HT1080 (cell line): ENCODE measurements at regions not wholly inside any gene's neighbourhood (a gene's known extent, or its start where the extent isn't known, plus 50 kb on each side); places are given as distances from the start of the nearest gene placed in this dataset.

Source experiments
- DNase-seq: peaks from one replicate; pipeline ENCODE4 v3.0.0-alpha.2; 2015; ENCODE audit warnings: low read depth

DNA sequence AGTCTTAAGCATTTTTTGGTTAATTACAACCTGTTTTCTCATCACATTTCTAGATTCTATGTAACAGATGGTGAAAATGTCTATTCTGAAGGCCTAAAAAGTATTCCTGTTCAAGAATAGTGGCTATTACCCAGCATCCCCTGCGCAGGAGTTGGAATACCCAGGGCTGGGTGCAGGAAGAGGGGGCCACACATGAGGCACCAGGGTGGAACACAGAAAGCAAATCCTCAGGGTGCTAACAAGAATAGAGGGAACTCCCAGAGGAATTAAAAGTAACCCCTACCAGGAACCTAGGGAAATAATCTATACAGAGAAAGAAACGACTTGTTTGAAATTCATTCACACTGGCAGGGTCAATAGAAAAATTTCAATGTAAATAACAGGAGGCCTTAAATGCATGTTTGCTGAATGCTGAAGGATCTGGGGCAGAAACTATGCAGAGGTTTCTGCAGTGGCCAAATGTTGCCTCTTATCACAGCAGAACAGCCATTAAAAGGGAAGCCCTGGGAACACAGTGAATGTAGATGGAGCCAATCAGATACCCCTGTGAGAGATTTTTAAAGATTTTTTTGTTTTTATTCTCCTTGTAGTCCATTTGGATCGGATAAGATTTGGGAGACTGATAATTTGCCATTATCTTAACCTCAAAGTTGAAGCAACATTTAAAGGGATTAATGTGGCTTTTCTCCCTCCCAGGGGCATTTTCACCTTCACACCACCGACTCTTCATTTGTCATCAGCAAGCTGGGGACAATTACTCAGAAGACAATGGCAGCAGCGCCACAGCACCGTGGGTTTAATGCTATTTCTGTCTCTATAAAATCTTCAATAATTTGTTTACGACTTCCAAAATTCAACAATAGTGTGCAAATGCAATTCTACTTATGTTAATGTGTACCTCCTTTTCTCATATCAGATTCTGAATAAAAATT is 196.0 kb upstream of the PSMD7 start:
- no peak for DNase-seq

DNA sequence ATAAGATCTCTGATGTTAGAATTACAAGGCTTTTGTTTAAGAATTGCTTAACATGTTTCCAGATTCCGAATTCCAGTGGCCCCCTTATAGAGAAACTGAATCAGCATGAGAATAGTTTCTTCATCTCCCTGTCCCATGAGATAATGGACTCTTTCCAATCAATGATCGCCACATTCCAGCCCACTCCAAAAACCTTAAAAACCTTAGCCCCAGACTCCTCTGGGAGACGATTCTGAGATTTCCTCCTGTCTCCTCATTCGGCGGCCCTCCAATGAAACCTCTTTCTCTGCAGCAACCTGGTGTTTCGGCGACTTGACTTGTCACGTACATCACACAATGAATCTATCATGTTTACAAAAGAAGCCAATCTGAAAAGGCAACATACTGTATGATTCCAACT is 197.1 kb upstream of the PSMD7 start:
- no peak for DNase-seq

- DNase-seq = no peak
Observed at GRCh38 chr16:74094962-74095361, 201.7 kb upstream of the PSMD7 start.

- no peak for DNase-seq
Observed at GRCh38 chr16:74094514-74094913, 202.1 kb upstream of the PSMD7 start.

GRCh38 chr16:74092336-74092735 is 204.3 kb upstream of the PSMD7 start:
- no peak for DNase-seq

GRCh38 chr16:74090871-74091270 is 205.7 kb upstream of the PSMD7 start:
- no peak for DNase-seq

DNA sequence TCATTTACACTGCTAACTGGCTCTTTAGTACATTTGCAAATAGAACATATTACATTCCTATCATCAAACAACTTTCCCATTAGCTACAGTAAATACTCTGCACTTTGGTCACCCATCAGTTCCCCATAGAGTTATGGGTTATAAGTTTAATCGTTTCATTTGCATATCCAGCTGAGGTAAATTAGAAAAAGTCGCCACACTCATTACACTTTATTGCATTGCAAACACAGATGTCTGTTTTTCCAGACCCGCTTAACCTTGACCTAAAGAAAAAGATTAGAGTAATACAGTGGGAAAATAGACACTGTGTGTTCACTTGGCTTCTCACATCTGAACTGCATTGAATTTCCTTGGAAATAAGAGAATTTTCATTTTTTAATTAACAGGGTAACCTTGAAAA is 213.1 kb upstream of the PSMD7 start:
- no peak for DNase-seq

GRCh38 chr16:74080311-74080710 is 216.3 kb upstream of the PSMD7 start:
- no peak for DNase-seq

DNA sequence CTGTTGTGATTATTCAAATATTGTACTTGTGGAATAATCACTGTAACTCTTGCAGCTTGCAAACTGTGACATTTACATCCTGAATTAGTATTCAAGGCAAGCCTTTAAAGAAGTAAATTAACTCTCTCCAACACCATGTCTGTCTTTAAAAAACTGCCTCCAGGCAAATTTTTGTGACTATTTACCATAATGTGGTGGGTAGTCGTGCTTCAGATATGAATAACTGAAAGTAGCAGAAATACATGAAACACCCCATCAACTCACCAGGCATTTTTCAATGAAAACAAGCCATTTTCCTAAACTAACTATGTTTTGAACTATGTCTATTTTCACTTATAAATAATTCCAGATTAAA is 217.4 kb upstream of the PSMD7 start:
- DNase-seq = no peak

- DNase-seq = no peak
Observed at GRCh38 chr16:74078511-74079231, 217.9 kb upstream of the PSMD7 start.

DNA sequence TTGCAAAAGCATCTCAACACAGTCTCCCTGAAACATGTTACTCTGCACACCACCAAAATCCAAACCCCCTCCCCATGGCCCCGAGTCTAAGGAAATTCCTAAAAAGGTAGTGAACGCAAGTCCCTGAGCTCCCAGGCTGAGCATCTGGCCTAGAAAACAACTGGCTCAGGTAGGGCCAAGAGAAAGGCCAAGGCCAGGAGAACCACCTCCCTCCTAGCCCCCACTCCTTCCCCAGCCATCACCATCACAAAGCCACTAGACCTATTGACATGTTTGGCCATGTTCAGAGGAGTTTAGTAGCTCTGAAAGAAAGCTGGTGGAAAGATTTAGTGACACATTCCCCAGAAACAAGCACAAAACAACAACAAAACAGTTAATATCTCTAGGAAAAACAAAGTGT is 220.0 kb upstream of the PSMD7 start:
- no peak for DNase-seq

GRCh38 chr16:74075393-74075792 is 221.2 kb upstream of the PSMD7 start:
- no peak for DNase-seq

GRCh38 chr16:74073456-74073855 is 223.2 kb upstream of the PSMD7 start:
- DNase-seq = no peak

- DNase-seq = no peak
Observed at GRCh38 chr16:74071996-74072535, 224.5 kb upstream of the PSMD7 start.

- no peak for DNase-seq
Observed at GRCh38 chr16:74070237-74070636, 226.4 kb upstream of the PSMD7 start.

DNA sequence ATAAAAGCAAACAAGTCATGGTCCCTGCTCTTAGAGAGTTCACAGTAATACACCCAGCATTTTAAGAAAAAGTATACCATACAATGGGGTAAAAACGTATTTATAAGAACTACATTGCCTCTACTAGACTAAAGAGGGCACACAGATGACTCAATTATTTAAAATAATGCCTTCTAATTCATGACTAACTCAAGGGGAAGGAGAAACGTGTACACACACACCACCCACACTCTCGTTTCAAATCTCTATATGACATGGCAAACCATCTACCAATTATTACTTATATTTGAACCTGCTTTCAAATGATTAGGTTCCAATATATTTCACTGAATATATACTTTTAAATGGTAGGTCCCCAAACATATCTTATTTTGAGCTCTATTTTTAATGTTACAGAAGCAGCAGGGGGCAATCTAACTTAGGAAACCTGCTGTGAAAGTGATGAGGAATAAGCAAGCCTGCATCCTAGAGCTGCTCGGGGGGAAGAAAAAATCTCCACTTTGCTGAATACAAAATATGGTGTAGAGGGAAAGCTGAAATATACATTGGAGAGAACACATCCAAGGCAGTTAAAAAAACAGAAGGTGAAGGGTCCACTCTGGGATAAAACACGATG is 232.4 kb upstream of the PSMD7 start:
- DNase-seq = no peak

GRCh38 chr16:74053826-74054225 is 242.8 kb upstream of the PSMD7 start:
- no peak for DNase-seq

DNA sequence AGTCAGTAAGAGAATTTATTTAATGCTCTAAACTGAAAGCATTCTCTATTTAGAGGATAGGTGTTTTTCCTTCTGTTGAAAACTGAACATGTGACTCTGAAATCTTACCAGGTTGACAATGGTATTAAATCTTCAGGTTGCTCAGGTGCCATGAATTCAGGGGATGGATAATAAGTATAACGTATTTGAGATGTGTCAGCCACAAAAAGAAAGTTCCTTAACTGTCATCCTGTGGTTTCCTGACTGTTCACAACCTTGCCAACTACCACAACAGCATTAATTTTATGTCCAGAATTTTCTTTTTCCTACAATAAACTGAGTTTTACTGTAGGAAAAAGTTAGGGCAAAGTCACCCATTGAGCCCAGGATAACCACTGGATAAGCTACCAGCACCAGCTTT is 243.3 kb upstream of the PSMD7 start:
- DNase-seq = no peak

- no peak for DNase-seq
Observed at GRCh38 chr16:74052016-74052415, 244.6 kb upstream of the PSMD7 start.

- no peak for DNase-seq
Observed at GRCh38 chr16:74049027-74049426, 247.6 kb upstream of the PSMD7 start.

DNA sequence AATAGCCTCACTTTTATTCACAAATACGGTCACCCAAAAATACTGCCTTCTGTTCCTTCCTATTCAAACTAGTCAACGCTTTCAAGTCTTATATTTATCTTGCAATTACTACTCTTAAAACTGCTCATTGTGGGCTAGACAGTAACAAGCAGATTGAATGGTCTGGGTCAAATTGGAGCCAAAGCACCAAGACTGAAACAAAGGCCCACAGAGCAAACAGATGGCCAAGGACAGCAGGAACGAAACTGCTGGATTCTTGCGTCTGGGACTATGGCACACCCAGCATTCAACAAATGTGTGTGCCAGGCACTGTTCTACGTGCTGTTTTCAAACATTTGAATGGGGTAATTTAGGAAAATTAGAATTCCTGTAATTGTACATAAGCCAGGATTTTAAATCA is 250.1 kb upstream of the PSMD7 start:
- no peak for DNase-seq

DNA sequence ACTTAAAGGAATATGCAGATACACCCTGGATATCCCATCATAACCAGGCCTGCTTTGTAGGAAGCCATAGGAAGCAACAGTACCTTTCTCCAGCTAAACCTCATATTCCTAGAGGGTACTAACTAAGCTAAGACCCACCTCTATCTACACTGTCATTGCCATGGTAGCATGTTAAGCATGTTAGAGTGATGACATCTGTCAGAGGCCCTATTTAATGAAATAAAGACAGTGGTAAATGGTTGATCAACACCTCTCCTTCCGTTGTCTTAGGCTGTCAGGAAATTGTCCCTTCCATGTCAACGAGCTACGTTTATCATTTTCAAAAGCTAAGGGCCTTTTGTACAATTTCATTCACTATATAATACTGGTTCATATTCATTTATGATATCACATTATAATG is 251.1 kb upstream of the PSMD7 start:
- DNase-seq = no peak
